ENCODE measurements at regions not wholly inside any gene's neighbourhood (a gene's known extent, or its start where the extent isn't known, plus 50 kb on each side); places are given as distances from the start of the nearest gene placed in this dataset.
"Not testable (repeated sequence)": the region's sequence is repeated elsewhere in the genome, so short reads cannot be mapped to it uniquely, and the experiment has no call there.

DNA sequence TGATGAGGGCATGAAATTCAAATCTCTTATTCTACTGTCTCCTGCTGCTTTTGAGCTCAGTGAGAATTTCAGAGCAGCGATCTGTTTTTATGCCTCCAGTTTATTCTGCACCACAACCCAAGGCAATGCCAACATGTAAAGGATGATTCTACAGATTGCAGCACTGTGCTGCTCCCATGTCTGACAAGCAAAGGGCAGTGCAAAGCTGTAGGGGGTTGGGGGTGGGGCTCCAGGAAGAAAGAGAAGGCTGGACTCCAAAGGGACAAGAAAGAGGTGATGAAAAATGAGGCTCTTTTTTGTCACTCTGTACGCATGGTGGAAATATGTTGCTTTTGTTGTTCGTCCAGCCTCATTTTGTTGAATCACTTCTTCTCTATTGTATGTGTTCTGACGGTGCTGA is 254.6 kb downstream of the STIM2 start:
- DNase-seq (no peak), ATAC-seq (no peak)
- intact Hi-C loops (cut with micrococcal nuclease) = no loop called here

DNA sequence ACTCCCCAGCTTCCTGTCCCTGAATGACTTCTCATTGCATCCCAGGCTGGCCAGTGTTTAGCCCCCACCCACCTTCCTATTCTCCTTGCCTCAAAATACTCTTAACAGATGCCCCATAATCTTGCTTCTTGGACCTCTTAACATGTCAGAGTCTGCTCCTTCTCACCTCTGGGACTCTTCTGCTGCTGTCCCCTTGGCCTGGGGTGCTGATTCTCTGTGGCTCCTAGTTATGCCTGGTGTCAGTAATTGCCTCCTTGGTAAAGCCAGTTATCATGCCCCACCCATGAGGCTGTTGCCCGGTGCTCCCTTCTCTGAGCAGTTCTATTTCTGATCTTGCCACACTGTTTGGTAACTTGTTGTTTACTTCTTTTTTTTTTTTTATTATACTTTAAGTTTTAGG is 256.8 kb downstream of the STIM2 start:
- intact Hi-C loops (cut with micrococcal nuclease) = no loop called here
- no peak for ATAC-seq
- no peak for DNase-seq

DNA sequence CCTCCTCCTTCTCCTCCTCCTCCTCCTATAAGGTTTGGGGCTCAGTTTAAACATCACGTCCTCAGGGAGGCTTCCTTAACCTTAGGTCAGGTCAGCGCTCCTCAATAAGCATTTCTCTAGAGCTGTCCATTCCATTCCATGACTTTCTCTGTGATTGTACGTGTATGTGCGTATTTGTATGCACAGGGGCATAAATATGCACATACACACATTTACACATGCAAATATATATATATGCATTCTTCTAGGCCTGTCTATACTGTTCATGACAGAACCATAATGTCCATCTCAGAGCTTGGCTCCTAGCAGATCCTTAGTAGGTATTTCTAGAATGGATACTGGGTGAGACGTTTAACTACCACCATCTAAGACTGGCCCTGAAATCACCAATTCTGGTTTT is 258.6 kb downstream of the STIM2 start:
- ATAC-seq (no peak), DNase-seq (no peak)
- intact Hi-C loops (cut with micrococcal nuclease) = no loop called here

DNA sequence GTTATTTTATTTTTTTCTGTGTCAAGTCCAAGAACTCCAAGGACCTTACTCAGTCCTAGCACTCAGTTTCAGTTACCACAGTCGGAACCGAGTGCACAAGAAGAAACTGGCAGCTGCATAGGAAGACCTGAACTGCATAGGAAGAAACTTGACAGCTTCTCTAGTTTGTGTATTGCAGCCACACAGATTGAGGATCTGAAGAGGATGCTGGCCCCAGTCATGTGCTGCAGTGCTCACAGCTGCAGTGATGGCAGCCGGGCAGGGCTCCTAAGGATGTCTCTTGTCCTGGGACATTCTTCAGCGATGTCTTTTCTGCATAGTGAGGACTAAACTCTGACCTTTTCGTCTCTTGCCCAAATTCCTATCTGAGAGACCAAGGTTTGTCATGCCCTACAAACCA is 261.2 kb downstream of the STIM2 start:
- intact Hi-C loops (cut with micrococcal nuclease) = no loop called here
- DNase-seq = no peak
- no peak for ATAC-seq

DNA sequence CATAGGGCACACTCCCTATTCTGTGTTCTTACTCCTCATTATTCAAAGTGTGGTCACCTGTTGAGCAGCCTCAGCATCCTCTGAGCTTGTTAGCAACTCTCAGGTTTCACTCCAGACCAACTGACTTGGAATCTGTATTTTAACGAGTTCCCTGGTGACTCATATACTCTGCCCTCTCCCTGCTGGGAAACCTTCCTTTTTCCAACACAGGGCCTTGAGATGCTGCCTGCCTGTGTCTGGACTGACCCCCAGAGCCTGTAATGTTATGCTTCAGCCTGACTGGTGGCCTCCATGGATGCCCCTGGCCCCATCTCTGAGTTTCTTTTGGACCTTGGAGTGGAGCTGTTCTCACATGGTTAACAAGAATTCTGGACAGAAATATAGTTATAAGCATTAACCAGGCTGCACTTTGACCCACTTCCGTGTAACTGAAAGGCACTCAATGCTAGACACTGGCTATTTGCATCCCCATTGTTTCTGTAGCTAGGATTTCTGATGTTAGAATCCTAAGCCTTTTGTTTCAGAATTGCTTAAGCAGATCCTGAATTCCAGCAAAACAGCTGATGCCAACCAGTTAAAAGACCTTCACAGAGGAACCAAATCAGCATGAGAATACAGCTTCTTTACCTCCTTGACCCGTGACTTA is 262.6 kb downstream of the STIM2 start:
- DNase-seq (no peak), ATAC-seq (no peak)
- intact Hi-C loops (cut with micrococcal nuclease) = no loop called here

DNA sequence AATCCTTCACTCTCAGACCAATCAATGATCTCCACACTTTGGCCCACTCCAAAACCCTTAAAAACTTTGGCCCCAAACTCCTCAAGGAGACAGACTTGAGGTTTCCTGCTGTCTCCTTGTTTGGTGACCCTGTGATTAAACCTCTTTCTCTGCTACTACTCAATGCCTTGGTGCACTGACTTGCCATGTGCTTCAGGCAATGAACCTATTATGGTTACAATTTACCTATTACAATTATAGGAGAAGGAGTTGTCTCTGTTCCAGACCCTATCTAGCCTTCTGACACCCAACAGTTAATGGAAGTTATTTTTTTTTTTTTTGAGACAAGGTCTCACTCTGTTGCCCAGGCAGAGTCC is 263.1 kb downstream of the STIM2 start:
- DNase-seq (no peak), ATAC-seq (no peak)
- intact Hi-C loops (cut with micrococcal nuclease) = no loop called here

DNA sequence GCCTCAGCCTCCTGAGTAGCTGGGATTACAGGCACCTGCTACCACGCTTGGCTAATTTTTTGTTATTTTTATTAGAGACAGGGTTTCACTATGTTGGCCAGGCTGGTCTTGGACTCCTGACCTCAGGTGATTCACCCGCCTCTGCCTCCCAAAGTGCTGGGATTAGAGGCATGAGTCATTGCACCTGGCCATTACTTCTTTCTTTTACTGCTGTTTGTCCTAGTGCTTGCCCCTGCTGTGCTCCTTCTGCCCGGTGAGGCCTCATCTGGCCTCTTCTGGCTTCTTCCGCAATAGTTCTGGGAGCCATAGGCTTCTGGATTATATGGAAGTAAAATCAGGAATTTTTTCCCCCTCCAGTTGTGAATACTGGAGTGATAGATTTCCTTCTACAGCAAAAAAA is 266.3 kb downstream of the STIM2 start:
- intact Hi-C loops (cut with micrococcal nuclease); ATAC-seq; DNase-seq: not testable (repeated sequence)

DNA sequence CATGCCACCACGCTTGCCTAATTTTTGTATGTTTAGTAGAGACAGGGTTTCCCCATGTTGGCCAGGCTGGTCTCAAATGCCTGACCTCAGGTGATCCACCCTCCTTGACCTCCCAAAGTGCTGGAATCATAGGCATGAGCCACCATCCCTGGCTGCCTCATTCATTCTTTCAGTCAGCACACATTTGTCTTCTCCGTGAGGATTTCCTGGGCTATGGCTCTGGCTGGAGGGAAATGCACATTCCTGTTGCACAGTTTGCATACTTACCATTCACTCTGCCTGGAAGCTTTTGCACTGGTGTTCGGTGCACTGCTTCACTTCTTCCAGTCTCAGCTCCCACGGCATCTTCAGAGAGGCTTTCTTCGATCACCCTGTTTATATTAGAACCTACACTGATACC is 267.8 kb downstream of the STIM2 start:
- ATAC-seq = no peak
- intact Hi-C loops (cut with micrococcal nuclease) = no loop called here
- no peak for DNase-seq

DNA sequence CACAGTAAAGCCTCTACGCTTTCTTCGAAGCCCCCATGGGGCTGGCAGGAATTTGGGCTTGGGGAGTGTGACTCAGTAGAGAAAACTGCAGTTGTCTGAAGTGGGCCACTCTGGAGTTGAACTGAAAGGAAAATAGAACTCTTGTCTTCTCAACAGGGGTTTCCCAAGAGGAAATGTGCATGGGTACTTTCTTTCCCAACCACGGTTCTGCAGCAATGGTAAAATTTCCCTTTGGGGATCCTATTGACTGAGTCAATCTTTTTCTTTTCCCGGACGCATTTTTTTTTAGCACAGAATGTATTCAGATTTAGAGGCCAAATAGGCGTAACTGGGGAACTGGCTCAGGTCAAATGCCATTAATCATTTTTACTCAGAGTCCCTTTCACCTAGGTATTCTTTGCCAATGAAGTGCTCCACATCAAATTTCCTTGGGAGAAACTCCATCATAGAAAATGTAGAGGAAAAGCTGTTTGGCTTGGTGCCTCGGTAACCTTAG is 269.3 kb downstream of the STIM2 start:
- intact Hi-C loops (cut with micrococcal nuclease) = no loop called here
- ATAC-seq (no peak), DNase-seq (no peak)

DNA sequence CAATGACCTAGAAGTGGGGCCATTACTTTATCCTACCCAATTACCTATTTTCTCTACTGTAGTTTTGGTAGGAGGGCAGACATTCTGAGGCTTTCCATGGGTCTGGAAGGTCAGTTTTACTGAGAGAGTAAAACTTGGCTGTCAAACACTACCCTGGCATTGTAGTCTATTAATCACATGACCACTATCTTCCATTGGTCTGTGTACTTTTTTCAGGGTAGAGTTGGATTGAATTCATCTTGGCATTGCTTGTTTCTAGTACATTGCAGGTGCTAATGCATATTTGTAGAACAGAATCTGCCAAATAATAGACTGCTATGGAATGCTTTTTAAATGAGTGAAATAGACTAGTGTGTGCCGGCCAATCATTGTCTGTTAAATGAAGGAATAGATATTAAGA is 271.9 kb downstream of the STIM2 start:
- ATAC-seq = no peak
- DNase-seq = no peak
- intact Hi-C loops (cut with micrococcal nuclease) = no loop called here

DNA sequence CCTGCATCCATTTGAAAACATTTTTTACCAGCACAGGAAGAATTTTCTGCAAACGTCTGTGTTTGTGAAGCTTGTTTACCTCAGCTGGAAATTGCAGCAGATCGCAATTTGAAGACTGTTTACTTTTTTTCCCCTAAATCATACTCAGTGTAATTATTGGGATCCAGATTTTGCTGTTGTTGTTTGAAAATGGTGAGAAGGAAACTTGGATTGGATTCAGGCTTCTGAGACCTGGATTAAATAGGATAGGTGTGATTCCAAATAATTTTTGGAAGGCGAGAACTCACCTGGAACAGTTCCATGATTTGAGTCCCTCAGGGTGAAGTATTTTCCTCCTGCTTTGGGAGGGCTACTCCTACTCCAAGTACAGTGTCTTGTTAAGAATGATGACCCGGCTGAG is 279.8 kb downstream of the STIM2 start:
- intact Hi-C loops (cut with micrococcal nuclease) = no loop called here
- no peak for ATAC-seq
- DNase-seq = no peak

DNA sequence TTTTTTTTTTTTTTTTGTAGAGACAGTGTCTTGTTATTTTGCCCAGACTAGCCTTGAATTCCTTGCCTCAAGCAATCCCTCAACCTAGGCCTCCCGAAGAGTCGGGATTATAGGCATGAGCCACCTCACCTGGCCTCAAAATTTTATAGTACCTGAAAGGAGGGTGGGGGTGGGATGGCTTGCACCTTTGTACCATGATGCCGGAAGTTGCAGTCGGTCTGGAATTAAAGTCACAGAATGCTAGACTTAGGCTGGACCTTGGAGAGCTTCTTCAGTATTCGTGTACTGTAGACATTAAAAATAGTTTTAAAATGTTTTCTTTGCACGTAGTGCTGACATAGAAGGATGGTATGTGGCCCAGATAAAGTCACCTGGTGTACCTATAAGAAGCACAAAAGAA is 280.9 kb downstream of the STIM2 start:
- intact Hi-C loops (cut with micrococcal nuclease) = no loop called here
- DNase-seq (no peak), ATAC-seq (no peak)

DNA sequence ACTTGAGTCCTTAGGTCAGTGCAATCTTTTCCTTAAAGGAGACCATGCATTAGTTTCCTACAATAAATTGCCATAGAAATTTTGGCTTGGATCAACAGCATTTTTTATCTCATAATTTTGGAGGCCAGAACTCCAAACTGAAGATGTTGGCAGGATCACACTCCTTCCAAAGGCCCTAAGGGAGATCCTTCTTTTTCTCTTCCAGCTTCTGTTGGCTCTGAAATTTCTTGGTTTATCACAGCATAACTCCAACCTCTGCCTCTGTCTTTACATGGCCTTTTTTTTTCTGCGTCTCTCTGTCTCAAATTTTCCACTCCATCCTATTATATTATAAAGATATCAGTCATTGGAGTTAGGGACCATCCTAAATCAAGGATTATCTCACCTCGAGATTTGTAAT is 282.2 kb downstream of the STIM2 start:
- DNase-seq = no peak
- intact Hi-C loops (cut with micrococcal nuclease) = no loop called here
- no peak for ATAC-seq

DNA sequence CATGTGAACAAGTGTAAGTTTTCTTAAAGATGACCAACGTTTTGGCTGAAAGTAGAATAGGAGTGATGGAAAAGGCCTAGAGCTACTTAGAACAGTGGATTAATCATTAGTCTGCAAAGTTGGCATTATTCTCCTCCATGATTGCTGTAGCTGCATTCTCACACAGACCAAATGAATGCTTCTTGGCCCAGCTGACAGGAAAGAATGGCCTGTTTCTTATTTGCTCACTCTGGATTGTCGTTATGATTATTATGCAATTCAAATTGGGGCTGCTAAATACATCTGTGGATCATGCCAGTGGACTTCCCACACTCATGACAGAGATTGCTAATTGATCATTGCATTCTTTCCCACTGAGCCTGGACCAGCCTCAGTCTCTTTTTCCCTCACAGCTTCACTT is 285.0 kb downstream of the STIM2 start:
- ATAC-seq = no peak
- intact Hi-C loops (cut with micrococcal nuclease) = no loop called here
- no peak for DNase-seq

DNA sequence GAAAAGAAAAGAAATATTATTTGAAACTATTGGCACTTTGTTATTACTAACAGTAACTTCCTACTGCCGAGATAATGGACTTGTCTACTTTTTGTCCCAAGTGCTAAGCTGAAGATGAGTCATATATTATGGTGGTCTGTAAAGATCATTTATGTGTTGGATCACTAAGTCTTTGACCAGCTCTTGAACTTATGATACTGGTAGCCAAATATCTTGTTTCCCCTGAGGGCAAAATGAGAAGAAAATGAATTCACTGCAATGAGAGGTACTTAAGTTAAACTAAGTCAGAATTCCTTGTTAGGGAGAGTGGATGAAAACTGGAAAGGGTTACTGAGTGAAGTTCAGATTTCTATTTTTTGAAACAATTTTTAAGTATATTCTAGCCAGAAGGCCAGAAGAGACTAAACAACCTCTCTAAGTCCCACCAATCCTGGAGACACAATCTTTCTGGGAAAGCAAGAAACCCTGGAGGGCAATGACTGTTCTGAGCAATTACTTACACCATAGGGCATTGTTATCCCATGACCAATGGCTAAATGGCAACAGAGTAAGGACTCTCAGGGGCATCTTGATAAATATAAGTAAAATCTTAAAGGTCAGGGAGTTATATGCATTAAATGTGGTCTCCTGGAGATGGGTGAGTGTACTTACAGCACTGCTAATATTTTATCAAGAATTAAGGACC is 287.7 kb downstream of the STIM2 start:
- DNase-seq = no peak
- ATAC-seq = no peak
- intact Hi-C loops (cut with micrococcal nuclease) = no loop called here

DNA sequence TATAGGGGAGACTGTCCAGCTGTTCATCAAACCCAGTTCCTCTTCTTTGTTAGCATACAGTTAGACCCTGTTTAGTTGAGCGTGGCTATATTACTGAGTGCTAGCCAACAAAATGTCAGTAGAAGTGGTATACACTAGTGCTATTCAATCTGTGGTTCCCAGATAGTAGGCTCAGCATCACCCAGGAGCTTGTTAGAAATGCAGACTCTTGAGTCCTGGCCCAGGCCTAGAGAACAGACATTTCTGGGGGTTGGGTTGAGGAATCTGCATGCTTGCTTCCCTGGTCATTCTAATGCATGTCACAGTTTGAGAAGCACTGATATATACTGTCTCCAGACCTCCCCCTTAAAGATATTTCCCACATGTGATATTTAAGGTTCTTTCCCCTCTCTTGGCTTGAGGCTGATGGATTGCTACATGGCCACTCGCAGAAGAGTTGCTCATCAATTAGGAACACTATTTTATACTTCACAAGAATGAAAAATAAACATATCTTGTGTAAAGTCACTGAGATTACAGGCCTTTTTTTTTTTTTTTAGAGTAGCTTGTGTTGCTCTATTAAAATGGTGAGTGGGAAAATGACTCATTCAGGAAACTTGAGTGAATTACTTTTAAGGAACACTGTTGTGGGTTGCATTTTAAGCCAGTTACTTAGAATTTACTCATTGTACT is 289.0 kb downstream of the STIM2 start:
- DNase-seq (no peak), ATAC-seq (no peak)
- intact Hi-C loops (cut with micrococcal nuclease) = no loop called here

DNA sequence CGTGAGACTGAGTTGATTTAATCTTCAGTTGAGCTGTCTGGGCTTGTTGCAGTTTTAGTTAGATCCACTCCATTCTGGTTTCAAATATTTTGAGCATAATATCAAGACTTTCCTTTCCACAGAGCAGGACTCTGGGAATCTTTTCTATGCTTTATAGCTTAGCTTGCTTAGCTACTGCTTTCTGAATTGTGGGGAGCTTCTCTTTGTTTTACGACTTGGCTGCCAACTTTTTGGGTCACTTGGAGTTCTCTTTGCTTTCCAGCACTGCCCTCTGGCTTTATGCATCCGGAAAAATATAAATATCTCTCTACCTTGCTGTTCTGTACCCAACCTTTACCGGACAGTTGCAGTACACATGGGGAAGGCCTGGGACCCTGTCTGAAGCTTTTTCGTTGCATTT is 292.1 kb downstream of the STIM2 start:
- intact Hi-C loops (cut with micrococcal nuclease) = no loop called here
- DNase-seq (no peak), ATAC-seq (no peak)

DNA sequence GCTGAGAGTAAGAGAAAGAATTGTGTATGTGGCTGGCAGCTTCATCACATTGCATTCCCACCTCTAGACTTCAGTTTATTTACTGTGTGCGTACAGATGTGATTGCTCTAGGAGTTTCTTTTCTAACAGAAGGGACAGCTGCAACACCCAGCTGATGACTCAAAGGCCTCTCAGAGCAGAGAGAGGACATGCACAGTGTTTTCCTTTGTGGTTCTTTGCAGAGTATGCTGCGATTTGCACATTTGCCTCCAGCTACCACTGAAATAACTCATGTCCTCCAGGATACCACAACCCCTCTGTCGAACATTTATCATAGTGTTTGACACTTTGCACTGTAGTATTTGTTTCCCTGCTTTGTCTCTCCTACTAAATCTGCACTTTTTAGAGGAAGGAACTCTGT is 294.1 kb downstream of the STIM2 start:
- ATAC-seq = no peak
- intact Hi-C loops (cut with micrococcal nuclease) = no loop called here

DNA sequence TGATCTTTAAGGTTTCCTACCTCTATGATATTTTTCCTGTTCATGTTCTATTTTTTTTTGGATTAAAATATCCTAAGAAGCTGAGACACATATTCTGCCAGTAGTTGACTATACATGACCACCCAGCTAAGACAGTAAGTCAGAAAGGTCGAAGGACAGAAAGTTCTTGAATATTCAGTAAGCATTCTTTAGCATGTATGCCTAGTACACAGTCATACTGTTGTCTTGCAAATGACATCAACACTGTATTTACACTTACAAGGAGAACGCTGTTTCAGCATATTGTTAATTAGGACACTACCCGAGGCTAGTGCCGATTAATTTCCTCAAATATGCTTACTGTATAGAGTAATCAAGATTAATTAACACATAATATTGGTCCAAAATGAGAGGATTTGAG is 300.6 kb downstream of the STIM2 start:
- DNase-seq (no peak), ATAC-seq (no peak)
- intact Hi-C loops (cut with micrococcal nuclease) = no loop called here

More for the DNA sequence above, 294.1 kb downstream of the STIM2 start:
- DNase-seq = no peak

DNA sequence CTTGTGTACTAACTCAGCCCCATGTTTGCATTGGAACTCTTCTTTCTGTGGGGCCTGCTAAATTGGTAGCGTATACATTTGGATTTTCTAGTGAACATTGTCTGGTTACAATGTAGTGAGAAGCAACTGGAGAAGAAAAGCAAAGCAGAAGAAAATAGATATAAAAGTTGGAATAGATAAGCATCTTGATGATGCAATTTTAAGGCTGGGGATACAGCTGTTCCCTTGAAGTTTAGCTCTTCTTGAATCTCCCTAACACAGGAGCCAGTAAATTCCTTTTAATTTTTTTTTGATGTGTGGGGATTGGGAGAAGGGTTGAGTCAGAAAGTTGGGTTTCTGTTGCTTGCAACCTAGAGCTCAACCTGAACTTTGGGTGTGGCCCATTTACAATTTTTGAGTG is 308.1 kb downstream of the STIM2 start:
- ATAC-seq (no peak), DNase-seq (no peak)
- intact Hi-C loops (cut with micrococcal nuclease) = no loop called here

DNA sequence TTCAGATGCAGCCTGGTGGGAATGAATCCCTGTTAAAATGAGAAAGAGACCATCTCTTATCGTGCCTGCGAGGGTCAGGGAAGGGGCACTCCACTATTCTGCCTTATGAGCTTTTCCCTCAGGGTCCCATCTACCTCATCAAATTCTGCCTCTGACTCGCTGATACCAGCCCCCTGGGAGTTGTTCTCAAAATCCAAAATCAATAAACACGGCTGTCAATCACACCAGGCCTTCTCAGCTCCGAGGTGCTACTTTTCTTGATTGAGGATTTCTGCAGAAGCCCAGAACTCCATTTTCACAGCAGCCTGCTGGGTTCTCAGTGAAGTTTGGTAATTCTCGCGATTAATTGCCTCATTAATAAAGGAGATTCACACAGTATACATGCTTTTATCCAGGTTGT is 312.6 kb downstream of the STIM2 start:
- intact Hi-C loops (cut with micrococcal nuclease) = no loop called here
- DNase-seq (no peak), ATAC-seq (no peak)

All from left ventricle myocardium superior (tissue), 1 donor.